B cell (primary cell): ENCODE measurements at regions not wholly inside any gene's neighbourhood (a gene's known extent, or its start where the extent isn't known, plus 50 kb on each side); places are given as distances from the start of the nearest gene placed in this dataset.

Experiments
- ATAC-seq: fragments of 200-7000 bp; cut with Tn5 transposase; one replicate; pipeline ENCODE4 v1.10.0; 2021; ENCODE audit warnings: low read depth, mild to moderate bottlenecking, moderate number of reproducible peaks, moderate library complexity
- CTCF ChIA-PET: fragments of 350-600 bp; sonication (Branson Sonifier 250); formaldehyde crosslinking; loops from one replicate; lab custom pipeline; 2021; ENCODE audit warnings: antibody characterized with exemption, inconsistent platforms; lab: Charles Lee
- POLR2A ChIA-PET: fragments of 350-600 bp; sonication (Branson Sonifier 250); formaldehyde crosslinking; loops from one replicate; lab custom pipeline; 2021; ENCODE audit warnings: antibody characterized with exemption; lab: Charles Lee
- DNase-seq: peaks from one replicate; pipeline ENCODE4 v3.0.0; 2013
- H2AFZ ChIP-seq: 2 replicates; pipeline ENCODE4 v1.6.1; 2012; ENCODE audit warnings: mild to moderate bottlenecking, low read depth, low read length; ENCODE audit not compliant: insufficient read depth, poor library complexity, severe bottlenecking
- H3K27ac ChIP-seq, 2 donors: 1 replicate in 1 of 2; 2 replicates in 1 of 2; pipeline ENCODE4 v1.5.1; 2012 to 2013; ENCODE audit warnings: low read length in 2 of 2, mild to moderate bottlenecking in 2 of 2, moderate library complexity in 1 of 2
- H3K27me3 ChIP-seq, 4 experiments: fragments of 200-600 bp in 1 of 4; sonication (generic) in 1 of 4; replicated peaks in 1 of 4; 1 replicate in 2 of 4; 2 replicates in 2 of 4; pipeline versions ENCODE4 v1.6.1 to v1.7.0; 2013 to 2016; ENCODE audit warnings: low read length in 3 of 4, mild to moderate bottlenecking in 2 of 4, mixed read lengths in 1 of 4, moderate library complexity in 1 of 4; ENCODE audit not compliant: insufficient read depth in 4 of 4, control insufficient read depth in 3 of 4; ENCODE audit errors: control extremely low read depth in 1 of 4
- H3K36me3 ChIP-seq, 2 experiments: replicated peaks in 1 of 2; 1 replicate in 1 of 2; 2 replicates in 1 of 2; pipeline versions ENCODE4 v1.6.1 to v1.7.1; 2013; ENCODE audit warnings: low read length in 1 of 2; ENCODE audit not compliant: insufficient read depth in 2 of 2, control insufficient read depth in 1 of 2; ENCODE audit errors: control extremely low read depth in 1 of 2, extremely low read depth in 1 of 2
- H3K4me1 ChIP-seq, 2 donors: fragments of 200-600 bp in 1 of 2; sonication (generic) in 1 of 2; 1 replicate in 1 of 2; 2 replicates in 1 of 2; pipeline versions ENCODE4 v1.5.1 to v1.6.1; 2013 to 2017; ENCODE audit warnings: low read length in 2 of 2; ENCODE audit not compliant: control insufficient read depth in 2 of 2, insufficient read depth in 2 of 2
- H3K4me2 ChIP-seq: replicated peaks from 2 replicates; pipeline ENCODE3; 2012; ENCODE audit warnings: mild to moderate bottlenecking, low read depth, low read length; ENCODE audit not compliant: poor library complexity, severe bottlenecking
- H3K4me3 ChIP-seq, 5 experiments: fragments of 200-600 bp in 1 of 5; sonication (generic) in 1 of 5; 1 replicate in 3 of 5; 2 replicates in 2 of 5; pipeline versions ENCODE4 v1.5.1 to v1.7.0; 2011 to 2016; ENCODE audit warnings: low read length in 4 of 5, mild to moderate bottlenecking in 4 of 5, low read depth in 2 of 5, control low read depth in 1 of 5, moderate library complexity in 1 of 5; ENCODE audit not compliant: insufficient read depth in 1 of 5; ENCODE audit errors: control extremely low read depth in 1 of 5, extremely low read depth in 1 of 5
- H3K79me2 ChIP-seq: fragments of 200-600 bp; sonication (generic); one replicate; pipeline ENCODE4 v1.6.0; 2016; ENCODE audit warnings: low read length; ENCODE audit not compliant: control insufficient read depth, insufficient read depth
- H3K9ac ChIP-seq: fragments of 200-600 bp; sonication (generic); 2 replicates; pipeline ENCODE4 v1.6.1; 2017; ENCODE audit warnings: mild to moderate bottlenecking, low read length, moderate library complexity
- H3K9me3 ChIP-seq, 3 donors: one replicate each; pipeline versions ENCODE4 v1.6.1 to v1.7.1; 2013; ENCODE audit warnings: low read length in 2 of 3; ENCODE audit not compliant: control insufficient read depth in 2 of 3, insufficient read depth in 1 of 3; ENCODE audit errors: control extremely low read depth in 1 of 3
- H4K20me1 ChIP-seq: 2 replicates; pipeline ENCODE4 v1.6.0; 2012; ENCODE audit warnings: mild to moderate bottlenecking, low read length; ENCODE audit not compliant: insufficient read depth, control insufficient read depth, poor library complexity, severe bottlenecking
- H3K27ac Mint-ChIP-seq: one replicate; pipeline ENCODE4 v1.8.0; 2021; ENCODE audit warnings: mixed read lengths
- H3K27me3 Mint-ChIP-seq: one replicate; pipeline ENCODE4 v1.8.0; 2021; ENCODE audit warnings: mixed read lengths
- H3K4me1 Mint-ChIP-seq: one replicate; pipeline ENCODE4 v1.8.0; 2021; ENCODE audit warnings: mixed read lengths
- H3K4me3 Mint-ChIP-seq: one replicate; pipeline ENCODE4 v1.8.0; 2021; ENCODE audit warnings: mixed read lengths
- H3K9me3 Mint-ChIP-seq: one replicate; pipeline ENCODE4 v1.8.0; 2022; ENCODE audit warnings: mixed read lengths; ENCODE audit not compliant: insufficient read depth
- EZH2 ChIP-seq: IDR thresholded peaks from 2 replicates; pipeline ENCODE4 v1.6.1; 2012; ENCODE audit warnings: borderline replicate concordance, low read depth, mild to moderate bottlenecking, moderate library complexity, low read length; ENCODE audit not compliant: insufficient read depth, poor library complexity, severe bottlenecking
- WGBS: methylation state at CpG from one replicate; pipeline ENCODE4 v1.1.5; 2013; ENCODE audit warnings: missing lambda C conversion rate; ENCODE audit not compliant: insufficient coverage; 5-methylcytosine and 5-hydroxymethylcytosine counted together
- intact Hi-C: fragments of 100-400 bp; cut with micrococcal nuclease; formaldehyde crosslinking; loops from one replicate; pipeline ENCODE4 v1.10.0; 2022
- TF ChIP-seq, protein P1 (sequence below): fragments of 200-600 bp; IDR thresholded peaks from one replicate; pipeline ENCODE4 v1.8.0; 2022; ENCODE audit warnings: antibody characterized with exemption, mild to moderate bottlenecking

DNA sequence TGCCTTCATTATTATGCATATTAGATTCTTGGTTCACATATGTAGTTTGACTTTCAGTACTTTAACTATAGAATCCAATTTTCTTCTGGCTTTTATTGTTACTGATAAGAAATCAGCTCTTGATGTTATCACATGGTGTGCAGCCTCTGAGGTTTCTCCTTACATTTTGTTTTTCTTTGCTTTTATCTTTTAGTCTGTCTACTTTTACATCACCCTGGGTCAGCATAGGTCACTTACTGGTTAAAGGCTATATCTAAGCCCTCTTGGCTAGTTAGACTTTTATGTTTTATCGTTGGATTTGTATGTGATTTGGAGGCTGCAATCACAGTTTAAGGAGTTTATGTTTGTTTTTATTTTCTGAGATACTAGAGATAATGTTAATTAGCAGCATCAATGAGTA lies 187.2 kb upstream of the NOL4 start:
- WGBS, result no CpG with 5 or more reads among the region's 1 CpG

DNA sequence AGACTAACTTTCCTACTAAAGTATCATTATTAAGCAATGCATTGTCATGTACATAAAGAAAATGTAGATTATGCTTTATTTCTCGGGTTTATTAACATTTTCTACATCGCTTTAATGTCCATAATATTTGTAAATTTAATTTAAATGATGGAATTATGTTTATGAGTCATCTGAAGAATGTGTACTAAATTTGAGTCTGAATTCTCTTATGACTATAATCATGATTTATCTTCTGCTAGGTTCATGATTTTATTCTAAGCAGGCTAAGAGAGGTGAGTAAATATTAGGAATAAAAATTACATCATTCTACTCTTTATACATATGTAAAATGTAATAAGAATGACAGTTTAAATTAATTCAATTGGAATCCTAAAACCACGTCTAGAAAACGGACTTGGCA lies 206.3 kb upstream of the NOL4 start:
- CTCF ChIA-PET, result no interaction called here
- POLR2A ChIA-PET, result no interaction called here
- no peaks in the 10 kb centered on the region for H4K20me1 ChIP-seq
- WGBS, result no CpG with 5 or more reads among the region's 4 CpGs
- Mint-ChIP-seq H3K27ac (no peak overlapping the region), H3K4me3 (no peak overlapping the region), H3K27me3 (no peaks in the 10 kb centered on the region), H3K9me3 (peaks cover 10% of the 10 kb centered on the region), H3K4me1 (no peaks in the 10 kb centered on the region)
- no peaks in the 10 kb centered on the region for H3K36me3 ChIP-seq
- ATAC-seq, result no peak
- intact Hi-C loops, result no loop called here
- H3K4me3 ChIP-seq, result no peak overlapping the region
- H2AFZ ChIP-seq, result no peak overlapping the region
- no peak overlapping the region for H3K9ac ChIP-seq
- no peaks in the 10 kb centered on the region for H3K79me2 ChIP-seq
- no peak overlapping the region for H3K27ac ChIP-seq
- TF ChIP-seq, protein P1, sequence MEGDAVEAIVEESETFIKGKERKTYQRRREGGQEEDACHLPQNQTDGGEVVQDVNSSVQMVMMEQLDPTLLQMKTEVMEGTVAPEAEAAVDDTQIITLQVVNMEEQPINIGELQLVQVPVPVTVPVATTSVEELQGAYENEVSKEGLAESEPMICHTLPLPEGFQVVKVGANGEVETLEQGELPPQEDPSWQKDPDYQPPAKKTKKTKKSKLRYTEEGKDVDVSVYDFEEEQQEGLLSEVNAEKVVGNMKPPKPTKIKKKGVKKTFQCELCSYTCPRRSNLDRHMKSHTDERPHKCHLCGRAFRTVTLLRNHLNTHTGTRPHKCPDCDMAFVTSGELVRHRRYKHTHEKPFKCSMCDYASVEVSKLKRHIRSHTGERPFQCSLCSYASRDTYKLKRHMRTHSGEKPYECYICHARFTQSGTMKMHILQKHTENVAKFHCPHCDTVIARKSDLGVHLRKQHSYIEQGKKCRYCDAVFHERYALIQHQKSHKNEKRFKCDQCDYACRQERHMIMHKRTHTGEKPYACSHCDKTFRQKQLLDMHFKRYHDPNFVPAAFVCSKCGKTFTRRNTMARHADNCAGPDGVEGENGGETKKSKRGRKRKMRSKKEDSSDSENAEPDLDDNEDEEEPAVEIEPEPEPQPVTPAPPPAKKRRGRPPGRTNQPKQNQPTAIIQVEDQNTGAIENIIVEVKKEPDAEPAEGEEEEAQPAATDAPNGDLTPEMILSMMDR, result no peak
- TF ChIP-seq EZH2, result no peak
- no peaks in the 10 kb centered on the region for H3K27me3 ChIP-seq
- DNase-seq, result no peak
- H3K4me1 ChIP-seq, result no peaks in the 10 kb centered on the region
- no peak overlapping the region for H3K4me2 ChIP-seq
- peaks cover 0 to 4% (median under 1%) of the 10 kb centered on the region in 3 donors for H3K9me3 ChIP-seq

More for the DNA sequence above, 187.2 kb upstream of the NOL4 start:
- H3K4me1 Mint-ChIP-seq, result no peaks in the 10 kb centered on the region
- DNase-seq (no peak), ATAC-seq (no peak)
- H3K9ac ChIP-seq, result no peak overlapping the region
- no peaks in the 10 kb centered on the region for H3K9me3 Mint-ChIP-seq
- H3K79me2 ChIP-seq, result no peaks in the 10 kb centered on the region
- no peak for TF ChIP-seq EZH2
- TF ChIP-seq, protein P1, result no peak
- no peak overlapping the region for H3K4me3 ChIP-seq
- no peak overlapping the region for H3K4me3 Mint-ChIP-seq
- H2AFZ ChIP-seq, result no peak overlapping the region
- H3K27ac ChIP-seq, result no peak overlapping the region
- POLR2A ChIA-PET, result no interaction called here
- no peak overlapping the region for H3K4me2 ChIP-seq
- H3K27ac Mint-ChIP-seq, result no peak overlapping the region
- peaks cover 0 to 4% (median 0%) of the 10 kb centered on the region in 3 donors for H3K9me3 ChIP-seq
- H3K27me3 ChIP-seq, result no peaks in the 10 kb centered on the region
- CTCF ChIA-PET, result no interaction called here
- no peaks in the 10 kb centered on the region for H3K36me3 ChIP-seq
- no peaks in the 10 kb centered on the region for H3K4me1 ChIP-seq
- intact Hi-C loops, result no loop called here
- H3K27me3 Mint-ChIP-seq, result no peaks in the 10 kb centered on the region
- H4K20me1 ChIP-seq, result no peaks in the 10 kb centered on the region
